GM23338 (cell line): ENCODE measurements at regions not wholly inside any gene's neighbourhood (a gene's known extent, or its start where the extent isn't known, plus 50 kb on each side); places are given as distances from the start of the nearest gene placed in this dataset.

Experiments
- CTCF ChIP-seq, 2 experiments: fragments of 200-600 bp in 1 of 2; sonication (generic) in 1 of 2; conservative IDR thresholded peaks; 2 replicates each; pipeline versions ENCODE4 v1.5.1 to v1.6.1; 2016 to 2017; ENCODE audit warnings: antibody characterized with exemption in 2 of 2, low read depth in 2 of 2, mild to moderate bottlenecking in 2 of 2, moderate library complexity in 1 of 2
- EZH2 ChIP-seq: fragments of 200-600 bp; sonication (generic); IDR thresholded peaks from one replicate; pipeline ENCODE4 v1.8.0; 2017; ENCODE audit warnings: antibody characterized with exemption, mild to moderate bottlenecking, low read depth; ENCODE audit not compliant: unreplicated experiment
- JUNB ChIP-seq: IDR thresholded peaks from one replicate; pipeline ENCODE4 v1.6.1; 2016; ENCODE audit warnings: antibody characterized with exemption; ENCODE audit not compliant: unreplicated experiment
- POLR2AphosphoS5 ChIP-seq: IDR thresholded peaks from 2 replicates; pipeline ENCODE4 v1.6.1; 2016; ENCODE audit warnings: antibody characterized with exemption, low read depth
- TF ChIP-seq, protein P1 (sequence below): IDR thresholded peaks from one replicate; pipeline ENCODE4 v1.6.1; 2018; ENCODE audit warnings: antibody characterized with exemption; ENCODE audit not compliant: unreplicated experiment

GRCh38 chr3:102753901-102754300, 319.1 kb downstream of the ZPLD1 start:
- TF ChIP-seq EZH2 (no peak), CTCF (conservative IDR thresholded peaks at IDR 0.05; ENCODE audit: low read depth in 2 of 2) (no peak), JUNB (no peak), POLR2AphosphoS5 (no peak)
- TF ChIP-seq, protein P1, sequence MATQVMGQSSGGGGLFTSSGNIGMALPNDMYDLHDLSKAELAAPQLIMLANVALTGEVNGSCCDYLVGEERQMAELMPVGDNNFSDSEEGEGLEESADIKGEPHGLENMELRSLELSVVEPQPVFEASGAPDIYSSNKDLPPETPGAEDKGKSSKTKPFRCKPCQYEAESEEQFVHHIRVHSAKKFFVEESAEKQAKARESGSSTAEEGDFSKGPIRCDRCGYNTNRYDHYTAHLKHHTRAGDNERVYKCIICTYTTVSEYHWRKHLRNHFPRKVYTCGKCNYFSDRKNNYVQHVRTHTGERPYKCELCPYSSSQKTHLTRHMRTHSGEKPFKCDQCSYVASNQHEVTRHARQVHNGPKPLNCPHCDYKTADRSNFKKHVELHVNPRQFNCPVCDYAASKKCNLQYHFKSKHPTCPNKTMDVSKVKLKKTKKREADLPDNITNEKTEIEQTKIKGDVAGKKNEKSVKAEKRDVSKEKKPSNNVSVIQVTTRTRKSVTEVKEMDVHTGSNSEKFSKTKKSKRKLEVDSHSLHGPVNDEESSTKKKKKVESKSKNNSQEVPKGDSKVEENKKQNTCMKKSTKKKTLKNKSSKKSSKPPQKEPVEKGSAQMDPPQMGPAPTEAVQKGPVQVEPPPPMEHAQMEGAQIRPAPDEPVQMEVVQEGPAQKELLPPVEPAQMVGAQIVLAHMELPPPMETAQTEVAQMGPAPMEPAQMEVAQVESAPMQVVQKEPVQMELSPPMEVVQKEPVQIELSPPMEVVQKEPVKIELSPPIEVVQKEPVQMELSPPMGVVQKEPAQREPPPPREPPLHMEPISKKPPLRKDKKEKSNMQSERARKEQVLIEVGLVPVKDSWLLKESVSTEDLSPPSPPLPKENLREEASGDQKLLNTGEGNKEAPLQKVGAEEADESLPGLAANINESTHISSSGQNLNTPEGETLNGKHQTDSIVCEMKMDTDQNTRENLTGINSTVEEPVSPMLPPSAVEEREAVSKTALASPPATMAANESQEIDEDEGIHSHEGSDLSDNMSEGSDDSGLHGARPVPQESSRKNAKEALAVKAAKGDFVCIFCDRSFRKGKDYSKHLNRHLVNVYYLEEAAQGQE: no peak
